NT2/D1 (cell line): ENCODE measurements at regions not wholly inside any gene's neighbourhood (a gene's known extent, or its start where the extent isn't known, plus 50 kb on each side); places are given as distances from the start of the nearest gene placed in this dataset.
"Not testable (repeated sequence)": the region's sequence is repeated elsewhere in the genome, so short reads cannot be mapped to it uniquely, and the experiment has no call there.

Source experiments
- YY1 ChIP-seq: IDR thresholded peaks from 2 replicates; pipeline ENCODE4 v1.6.1; 2011; ENCODE audit not compliant: insufficient read length, insufficient read depth
- ZNF274 ChIP-seq: IDR thresholded peaks from 2 replicates; pipeline ENCODE4 v1.6.1; 2011; ENCODE audit warnings: mild to moderate bottlenecking, low read depth, low read length

DNA sequence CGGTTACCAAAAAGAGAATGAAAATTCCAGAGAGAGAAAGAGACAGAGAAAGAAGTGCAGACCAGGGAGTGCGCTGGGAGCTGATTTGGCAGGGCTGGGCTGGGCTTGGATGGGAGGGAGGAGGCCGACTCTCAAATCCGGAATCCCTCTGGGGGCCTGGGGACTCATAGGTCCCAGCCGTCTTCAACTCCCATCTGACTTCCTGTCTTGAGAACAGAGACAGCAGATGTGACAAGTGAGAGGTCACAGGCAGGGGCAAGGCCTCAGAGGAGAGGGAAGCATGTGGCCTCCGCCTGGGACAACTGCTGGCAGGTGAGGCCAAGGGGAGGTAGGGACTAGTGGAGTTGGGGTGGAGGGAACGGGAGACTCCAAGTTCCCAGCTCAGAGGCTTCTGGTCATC, 172.9 kb downstream of the GOSR1 start:
- not testable (repeated sequence) for TF ChIP-seq YY1, ZNF274
